ENCODE measurements at regions not wholly inside any gene's neighbourhood (a gene's known extent, or its start where the extent isn't known, plus 50 kb on each side); places are given as distances from the start of the nearest gene placed in this dataset.

GRCh38 chr7:16261654-16262053, 159.7 kb downstream of the CRPPA start (continued):
- TF ChIP-seq YY1 (IDR thresholded peaks at IDR 0.05; ENCODE audit: borderline replicate concordance in 1 of 3, control insufficient read depth in 1 of 3, extremely low read depth in 1 of 3, insufficient read depth in 3 of 3, insufficient read length in 1 of 3, insufficient replicate concordance in 2 of 3, low read depth in 1 of 3, low read length in 2 of 3): peak in 1 of 3 experiments; percentile 60
- peak; percentile 49; the same call in 1 of the 2 replicates for TF ChIP-seq ZNF134 (CRISPR knock-in tag; conservative IDR thresholded peaks at IDR 0.05)
- no peak for TF ChIP-seq EGR1 (conservative IDR thresholded peaks at IDR 0.05)
- no peak for TF ChIP-seq ELF4 (CRISPR knock-in tag; IDR thresholded peaks at IDR 0.05)
- TF ChIP-seq SIN3B (IDR thresholded peaks at IDR 0.05; ENCODE audit: low read depth): no peak
- peak; percentile 57 for TF ChIP-seq ZNF79 (CRISPR knock-in tag; IDR thresholded peaks at IDR 0.05; ENCODE audit: low read depth)
- 0 out of 2 replicates have a peak, but pooled peaks have one; percentile 3 for TF ChIP-seq BCOR (IDR thresholded peaks at IDR 0.05)
- TF ChIP-seq ATF6 (CRISPR knock-in tag; IDR thresholded peaks at IDR 0.05): no peak
- no peak for TF ChIP-seq USF1 (CRISPR knock-in tag; IDR thresholded peaks at IDR 0.05)
- no peak for TF ChIP-seq HMGN3 (IDR thresholded peaks at IDR 0.05; ENCODE audit: borderline replicate concordance, extremely low read depth, insufficient read length, low read depth, low read length)
- peak; percentile 41; the same call in 1 of the 2 replicates for TF ChIP-seq POLR2A (conservative IDR thresholded peaks at IDR 0.05)
- 0 out of 2 replicates have a peak, but pooled peaks have one; percentile 44 for TF ChIP-seq ZNF583 (CRISPR knock-in tag; IDR thresholded peaks at IDR 0.05)
- TF ChIP-seq ZNF384 (IDR thresholded peaks at IDR 0.05; ENCODE audit: low read depth, low read length): peak; percentile 41; the same call in 1 of the 2 replicates
- TF ChIP-seq ARID3A (IDR thresholded peaks at IDR 0.05; ENCODE audit: borderline replicate concordance, low read depth, low read length): peak; percentile 33; the same call in 1 of the 2 replicates
- no peak for TF ChIP-seq E2F1 (CRISPR knock-in tag; IDR thresholded peaks at IDR 0.05)
- no peak for TF ChIP-seq ATF7 (IDR thresholded peaks at IDR 0.05)
- TF ChIP-seq ZNF239 (CRISPR knock-in tag; IDR thresholded peaks at IDR 0.05): peak; percentile 29; the same call in 1 of the 2 replicates
- TF ChIP-seq GATAD2A (IDR thresholded peaks at IDR 0.05): 0 out of 2 replicates have a peak, but pooled peaks have one; percentile 39
- TF ChIP-seq ID3 (CRISPR knock-in tag; IDR thresholded peaks at IDR 0.05): no peak
- TF ChIP-seq ID3 (tag; IDR thresholded peaks at IDR 0.05): no peak
- no peak; the same call in 1 of the 2 replicates for TF ChIP-seq CREB1 (IDR thresholded peaks at IDR 0.05)
- TF ChIP-seq CREB1 (CRISPR knock-in tag; IDR thresholded peaks at IDR 0.05): no peak
- TF ChIP-seq RB1 (IDR thresholded peaks at IDR 0.05; ENCODE audit: low read depth): no peak
- no peak for TF ChIP-seq JUNB (CRISPR knock-in tag; conservative IDR thresholded peaks at IDR 0.05)
- peak; percentile 54 for TF ChIP-seq L3MBTL2 (IDR thresholded peaks at IDR 0.05)
- TF ChIP-seq HDGF (IDR thresholded peaks at IDR 0.05): no peak
